Upper lobe of left lung (tissue), 4 donors: ENCODE measurements at regions not wholly inside any gene's neighbourhood (a gene's known extent, or its start where the extent isn't known, plus 50 kb on each side); places are given as distances from the start of the nearest gene placed in this dataset.

Experiments
- CTCF ChIP-seq, 6 experiments: fragments of 450-650 bp in 4 of 6; fragments of 200-600 bp in 2 of 6; sonication (generic) in 2 of 6; IDR thresholded peaks; one replicate each; pipeline ENCODE4 v1.5.1; 2016 to 2019; ENCODE audit warnings: antibody characterized with exemption in 6 of 6
- EP300 ChIP-seq, 4 donors: sonication (generic); formaldehyde crosslinking; IDR thresholded peaks; one replicate each; pipeline ENCODE4 v1.5.1; 2017; ENCODE audit warnings: antibody characterized with exemption in 4 of 4, control low read depth in 2 of 4
- POLR2A ChIP-seq, 4 donors: fragments of 450-650 bp; IDR thresholded peaks; one replicate each; pipeline ENCODE4 v1.5.1; 2016 to 2017; ENCODE audit warnings: antibody characterized with exemption in 4 of 4, mild to moderate bottlenecking in 2 of 4
- POLR2AphosphoS5 ChIP-seq, 2 donors: sonication (generic); formaldehyde crosslinking; IDR thresholded peaks; one replicate each; pipeline ENCODE4 v1.5.1; 2017; ENCODE audit warnings: antibody characterized with exemption in 2 of 2

DNA sequence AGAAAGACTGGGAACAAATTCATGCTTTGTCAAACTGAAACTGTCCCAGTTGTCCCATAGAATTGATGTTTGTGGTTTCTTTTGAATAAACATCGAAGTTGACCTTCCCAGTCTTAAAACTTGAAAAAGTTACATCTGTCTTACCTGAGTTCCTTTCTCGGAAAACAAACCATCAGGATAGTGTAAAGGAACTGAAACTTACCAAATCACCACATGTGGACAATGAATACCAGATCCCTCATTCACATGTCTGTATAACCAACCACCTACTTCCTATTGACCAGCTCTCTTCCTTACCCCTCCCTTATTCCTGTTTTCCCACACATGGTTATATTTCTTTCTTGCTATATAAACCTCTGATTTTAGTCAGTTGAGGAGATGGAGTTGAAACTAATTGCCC is 791.7 kb upstream of the PCDH20 start:
- TF ChIP-seq CTCF (IDR thresholded peaks at IDR 0.05) (no peak), POLR2AphosphoS5 (IDR thresholded peaks at IDR 0.05) (no peak), POLR2A (IDR thresholded peaks at IDR 0.05) (no peak), EP300 (IDR thresholded peaks at IDR 0.05) (no peak)
